AG10803 (cell line): ENCODE measurements at regions not wholly inside any gene's neighbourhood (a gene's known extent, or its start where the extent isn't known, plus 50 kb on each side); places are given as distances from the start of the nearest gene placed in this dataset.
A peak's percentile ranks its signal among the peaks of the same experiment; 100 is the strongest.

Experiments
- DNase-seq: peaks from one replicate; pipeline ENCODE4 v3.0.0; 2010; ENCODE audit warnings: low read depth
- H3K4me3 ChIP-seq: 2 replicates; pipeline ENCODE4 v1.5.1; 2011; ENCODE audit warnings: mild to moderate bottlenecking, low read length, control low read depth
- CTCF ChIP-seq: conservative IDR thresholded peaks from 2 replicates; pipeline ENCODE4 v1.5.1; 2011; ENCODE audit warnings: mild to moderate bottlenecking, low read length, control low read depth, inconsistent platforms

GRCh38 chr6:120871416-120872261, 462.6 kb downstream of the TBC1D32 start:
- no peak for DNase-seq
- TF ChIP-seq CTCF = no peak

GRCh38 chr6:120869397-120869796, 464.9 kb downstream of the TBC1D32 start:
- TF ChIP-seq CTCF = no peak
- no peak for DNase-seq
- no peak overlapping the region for H3K4me3 ChIP-seq

More at GRCh38 chr6:120871416-120872261, 462.6 kb downstream of the TBC1D32 start:
- no peak overlapping the region for H3K4me3 ChIP-seq

GRCh38 chr6:120857422-120857821, 476.9 kb downstream of the TBC1D32 start:
- no peak for DNase-seq
- H3K4me3 ChIP-seq = no peak overlapping the region
- no peak for TF ChIP-seq CTCF

GRCh38 chr6:120854583-120854982, 479.7 kb downstream of the TBC1D32 start:
- no peak overlapping the region for H3K4me3 ChIP-seq
- DNase-seq = no peak
- no peak for TF ChIP-seq CTCF

- no peak for DNase-seq
- no peak for TF ChIP-seq CTCF
- H3K4me3 ChIP-seq = no peak overlapping the region
These were observed 480.8 kb downstream of the TBC1D32 start for GRCh38 chr6:120853489-120853888.

- no peak for TF ChIP-seq CTCF
- DNase-seq = no peak
- no peak overlapping the region for H3K4me3 ChIP-seq
These were observed 481.9 kb downstream of the TBC1D32 start for GRCh38 chr6:120852293-120852849.

- DNase-seq = no peak
- peak; percentile 23 for TF ChIP-seq CTCF
- no peak overlapping the region for H3K4me3 ChIP-seq
These were observed 508.0 kb downstream of the TBC1D32 start for GRCh38 chr6:120826253-120826652.
